GM23338 (cell line): ENCODE measurements at regions not wholly inside any gene's neighbourhood (a gene's known extent, or its start where the extent isn't known, plus 50 kb on each side); places are given as distances from the start of the nearest gene placed in this dataset.

Experiments used
- CREB1 ChIP-seq: fragments of 250-450 bp; sonication (Bioruptor Pico); IDR thresholded peaks from 2 replicates; pipeline ENCODE4 v1.5.0; 2020; ENCODE audit warnings: low read depth, mild to moderate bottlenecking, moderate library complexity
- CTCF ChIP-seq, 2 experiments: fragments of 200-600 bp in 1 of 2; sonication (generic) in 1 of 2; conservative IDR thresholded peaks; 2 replicates each; pipeline versions ENCODE4 v1.5.1 to v1.6.1; 2016 to 2017; ENCODE audit warnings: antibody characterized with exemption in 2 of 2, low read depth in 2 of 2, mild to moderate bottlenecking in 2 of 2, moderate library complexity in 1 of 2
- ETS1 ChIP-seq: IDR thresholded peaks from 2 replicates; pipeline ENCODE4 v1.6.1; 2016; ENCODE audit warnings: antibody characterized with exemption
- EZH2 ChIP-seq: fragments of 200-600 bp; sonication (generic); IDR thresholded peaks from one replicate; pipeline ENCODE4 v1.8.0; 2017; ENCODE audit warnings: antibody characterized with exemption, mild to moderate bottlenecking, low read depth; ENCODE audit not compliant: unreplicated experiment
- EZH2phosphoT487 ChIP-seq: fragments of 200-600 bp; sonication (generic); IDR thresholded peaks from one replicate; pipeline ENCODE4 v1.8.1; 2018; ENCODE audit warnings: antibody characterized with exemption; ENCODE audit not compliant: unreplicated experiment
- JUNB ChIP-seq: IDR thresholded peaks from one replicate; pipeline ENCODE4 v1.6.1; 2016; ENCODE audit warnings: antibody characterized with exemption; ENCODE audit not compliant: unreplicated experiment
- NANOG ChIP-seq: IDR thresholded peaks from 2 replicates; pipeline ENCODE4 v1.6.1; 2016; ENCODE audit warnings: antibody characterized with exemption, borderline replicate concordance
- POLR2AphosphoS5 ChIP-seq: IDR thresholded peaks from 2 replicates; pipeline ENCODE4 v1.6.1; 2016; ENCODE audit warnings: antibody characterized with exemption, low read depth
- REST ChIP-seq: IDR thresholded peaks from one replicate; pipeline ENCODE4 v1.6.1; 2018; ENCODE audit warnings: antibody characterized with exemption; ENCODE audit not compliant: unreplicated experiment
- STAT1 ChIP-seq: IDR thresholded peaks from one replicate; pipeline ENCODE4 v1.6.1; 2016; ENCODE audit warnings: antibody characterized with exemption; ENCODE audit not compliant: unreplicated experiment
- ZNF114 ChIP-seq: fragments of 250-450 bp; sonication (Bioruptor Pico); IDR thresholded peaks from 2 replicates; pipeline ENCODE4 v1.5.0; 2020; ENCODE audit warnings: mild to moderate bottlenecking, moderate library complexity
- ZNF331 ChIP-seq: fragments of 250-450 bp; sonication (Bioruptor Pico); IDR thresholded peaks from 2 replicates; pipeline ENCODE4 v1.5.0; 2020; ENCODE audit warnings: low read depth, mild to moderate bottlenecking, moderate library complexity
- TF ChIP-seq, protein P1 (sequence below): fragments of 250-450 bp; sonication (Bioruptor Pico); IDR thresholded peaks from 2 replicates; pipeline ENCODE4 v1.5.0; 2020; ENCODE audit warnings: mild to moderate bottlenecking, moderate library complexity

GRCh38 chr10:3579845-3580244 is 205.2 kb downstream of the KLF6 start:
- TF ChIP-seq POLR2AphosphoS5 (no peak), CTCF (conservative IDR thresholded peaks at IDR 0.05; ENCODE audit: low read depth in 2 of 2) (no peak), REST (no peak), EZH2 (no peak), CREB1 (CRISPR knock-in tag) (no peak), JUNB (no peak), EZH2phosphoT487 (no peak), NANOG (no peak), ZNF114 (CRISPR knock-in tag) (no peak), STAT1 (no peak), ETS1 (no peak), ZNF331 (CRISPR knock-in tag) (no peak)
- TF ChIP-seq, protein P1, sequence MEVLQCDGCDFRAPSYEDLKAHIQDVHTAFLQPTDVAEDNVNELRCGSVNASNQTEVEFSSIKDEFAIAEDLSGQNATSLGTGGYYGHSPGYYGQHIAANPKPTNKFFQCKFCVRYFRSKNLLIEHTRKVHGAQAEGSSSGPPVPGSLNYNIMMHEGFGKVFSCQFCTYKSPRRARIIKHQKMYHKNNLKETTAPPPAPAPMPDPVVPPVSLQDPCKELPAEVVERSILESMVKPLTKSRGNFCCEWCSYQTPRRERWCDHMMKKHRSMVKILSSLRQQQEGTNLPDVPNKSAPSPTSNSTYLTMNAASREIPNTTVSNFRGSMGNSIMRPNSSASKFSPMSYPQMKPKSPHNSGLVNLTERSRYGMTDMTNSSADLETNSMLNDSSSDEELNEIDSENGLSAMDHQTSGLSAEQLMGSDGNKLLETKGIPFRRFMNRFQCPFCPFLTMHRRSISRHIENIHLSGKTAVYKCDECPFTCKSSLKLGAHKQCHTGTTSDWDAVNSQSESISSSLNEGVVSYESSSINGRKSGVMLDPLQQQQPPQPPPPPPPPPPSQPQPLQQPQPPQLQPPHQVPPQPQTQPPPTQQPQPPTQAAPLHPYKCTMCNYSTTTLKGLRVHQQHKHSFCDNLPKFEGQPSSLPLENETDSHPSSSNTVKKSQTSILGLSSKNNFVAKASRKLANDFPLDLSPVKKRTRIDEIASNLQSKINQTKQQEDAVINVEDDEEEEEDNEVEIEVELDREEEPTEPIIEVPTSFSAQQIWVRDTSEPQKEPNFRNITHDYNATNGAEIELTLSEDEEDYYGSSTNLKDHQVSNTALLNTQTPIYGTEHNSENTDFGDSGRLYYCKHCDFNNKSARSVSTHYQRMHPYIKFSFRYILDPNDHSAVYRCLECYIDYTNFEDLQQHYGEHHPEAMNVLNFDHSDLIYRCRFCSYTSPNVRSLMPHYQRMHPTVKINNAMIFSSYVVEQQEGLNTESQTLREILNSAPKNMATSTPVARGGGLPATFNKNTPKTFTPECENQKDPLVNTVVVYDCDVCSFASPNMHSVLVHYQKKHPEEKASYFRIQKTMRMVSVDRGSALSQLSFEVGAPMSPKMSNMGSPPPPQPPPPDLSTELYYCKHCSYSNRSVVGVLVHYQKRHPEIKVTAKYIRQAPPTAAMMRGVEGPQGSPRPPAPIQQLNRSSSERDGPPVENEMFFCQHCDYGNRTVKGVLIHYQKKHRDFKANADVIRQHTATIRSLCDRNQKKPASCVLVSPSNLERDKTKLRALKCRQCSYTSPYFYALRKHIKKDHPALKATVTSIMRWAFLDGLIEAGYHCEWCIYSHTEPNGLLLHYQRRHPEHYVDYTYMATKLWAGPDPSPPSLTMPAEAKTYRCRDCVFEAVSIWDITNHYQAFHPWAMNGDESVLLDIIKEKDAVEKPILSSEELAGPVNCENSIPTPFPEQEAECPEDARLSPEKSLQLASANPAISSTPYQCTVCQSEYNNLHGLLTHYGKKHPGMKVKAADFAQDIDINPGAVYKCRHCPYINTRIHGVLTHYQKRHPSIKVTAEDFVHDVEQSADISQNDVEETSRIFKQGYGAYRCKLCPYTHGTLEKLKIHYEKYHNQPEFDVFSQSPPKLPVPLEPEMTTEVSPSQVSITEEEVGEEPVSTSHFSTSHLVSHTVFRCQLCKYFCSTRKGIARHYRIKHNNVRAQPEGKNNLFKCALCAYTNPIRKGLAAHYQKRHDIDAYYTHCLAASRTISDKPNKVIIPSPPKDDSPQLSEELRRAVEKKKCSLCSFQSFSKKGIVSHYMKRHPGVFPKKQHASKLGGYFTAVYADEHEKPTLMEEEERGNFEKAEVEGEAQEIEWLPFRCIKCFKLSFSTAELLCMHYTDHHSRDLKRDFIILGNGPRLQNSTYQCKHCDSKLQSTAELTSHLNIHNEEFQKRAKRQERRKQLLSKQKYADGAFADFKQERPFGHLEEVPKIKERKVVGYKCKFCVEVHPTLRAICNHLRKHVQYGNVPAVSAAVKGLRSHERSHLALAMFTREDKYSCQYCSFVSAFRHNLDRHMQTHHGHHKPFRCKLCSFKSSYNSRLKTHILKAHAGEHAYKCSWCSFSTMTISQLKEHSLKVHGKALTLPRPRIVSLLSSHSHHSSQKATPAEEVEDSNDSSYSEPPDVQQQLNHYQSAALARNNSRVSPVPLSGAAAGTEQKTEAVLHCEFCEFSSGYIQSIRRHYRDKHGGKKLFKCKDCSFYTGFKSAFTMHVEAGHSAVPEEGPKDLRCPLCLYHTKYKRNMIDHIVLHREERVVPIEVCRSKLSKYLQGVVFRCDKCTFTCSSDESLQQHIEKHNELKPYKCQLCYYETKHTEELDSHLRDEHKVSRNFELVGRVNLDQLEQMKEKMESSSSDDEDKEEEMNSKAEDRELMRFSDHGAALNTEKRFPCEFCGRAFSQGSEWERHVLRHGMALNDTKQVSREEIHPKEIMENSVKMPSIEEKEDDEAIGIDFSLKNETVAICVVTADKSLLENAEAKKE (CRISPR knock-in tag): no peak
